ENCODE measurements at regions not wholly inside any gene's neighbourhood (a gene's known extent, or its start where the extent isn't known, plus 50 kb on each side); places are given as distances from the start of the nearest gene placed in this dataset.

GRCh38 chr17:53475002-53475401 lies 347.7 kb upstream of the KIF2B start (continued):
- TF ChIP-seq SMC3 (IDR thresholded peaks at IDR 0.05; ENCODE audit: low read depth, low read length) (no peak), EZH2phosphoT487 (IDR thresholded peaks at IDR 0.05; ENCODE audit: borderline replicate concordance, low read depth) (no peak)

- Histone ChIP-seq H3K27ac (ENCODE audit: low read depth in 2 of 2, low read length in 1 of 2) (no peak overlapping the region), H3K4me3 (ENCODE audit: low read depth in 2 of 2, low read length in 1 of 2) (no peak overlapping the region), H4K20me1 (ENCODE audit: insufficient read depth) (no peaks in the 10 kb centered on the region), H2AFZ (ENCODE audit: low read depth) (no peak overlapping the region), H3K4me2 (no peak overlapping the region), H3F3A (replicated peaks; ENCODE audit: insufficient read depth) (no peaks in the 10 kb centered on the region), H3K9ac (no peak overlapping the region), H3K36me3 (replicated peaks in 1 of 2; ENCODE audit: control insufficient read depth in 1 of 2, insufficient read depth in 2 of 2, low read length in 1 of 2) (no peaks in the 10 kb centered on the region), H3K9me3 (no peaks in the 10 kb centered on the region), H3K9me2 (no peaks in the 10 kb centered on the region; the same call in 1 of the 2 replicates), H3K79me2 (ENCODE audit: insufficient read depth) (no peaks in the 10 kb centered on the region), H3K4me1 (ENCODE audit: control insufficient read depth in 1 of 2, insufficient read depth in 2 of 2, low read depth in 1 of 2, low read length in 1 of 2) (no peaks in the 10 kb centered on the region), H3K27me3 (ENCODE audit: insufficient read depth) (no peaks in the 10 kb centered on the region)
- DNase-seq, result no peak
- POLR2A ChIA-PET, result no interaction called here
- CTCF ChIA-PET, result interaction anchor here (0.6 kb wide), 1 partner anchor 183 kb away, joined by 4 read pairs; no protein-coding TSS in a partner anchor
- 19% methylated on average over 1 of the region's 1 CpG for WGBS (ENCODE audit: low lambda C conversion rate)
- TF ChIP-seq TEAD4 (IDR thresholded peaks at IDR 0.05; ENCODE audit: borderline replicate concordance, insufficient read depth) (no peak), CTCF (IDR thresholded peaks at IDR 0.05) (no peak), RXRA (IDR thresholded peaks at IDR 0.05; ENCODE audit: borderline replicate concordance, low read depth) (no peak), RCOR1 (IDR thresholded peaks at IDR 0.05; ENCODE audit: low read length) (no peak), GABPA (IDR thresholded peaks at IDR 0.05; ENCODE audit: low read depth) (no peak), MEF2A (IDR thresholded peaks at IDR 0.05; ENCODE audit: borderline replicate concordance, low read depth) (no peak), SIN3A (IDR thresholded peaks at IDR 0.05; ENCODE audit: borderline replicate concordance, low read depth, low read length) (no peak), USF1 (IDR thresholded peaks at IDR 0.05; ENCODE audit: borderline replicate concordance, low read depth) (no peak)
Measured at GRCh38 chr17:53472586-53472985, 350.1 kb upstream of the KIF2B start.

- CTCF ChIA-PET, result no interaction called here
- no peak overlapping the region for H3K4me2 ChIP-seq
- no peaks in the 10 kb centered on the region for H3K27me3 ChIP-seq (ENCODE audit: insufficient read depth)
- H3K9me2 ChIP-seq, result no peaks in the 10 kb centered on the region; the same call in 1 of the 2 replicates
- H3F3A ChIP-seq (replicated peaks; ENCODE audit: insufficient read depth), result no peaks in the 10 kb centered on the region
- POLR2A ChIA-PET, result no interaction called here
- no peak for DNase-seq
- no peaks in the 10 kb centered on the region for H3K4me1 ChIP-seq (ENCODE audit: control insufficient read depth in 1 of 2, insufficient read depth in 2 of 2, low read depth in 1 of 2, low read length in 1 of 2)
- no peak for TF ChIP-seq CHD2 (IDR thresholded peaks at IDR 0.05; ENCODE audit: low read length, partially characterized antibody)
- TF ChIP-seq MEF2A (IDR thresholded peaks at IDR 0.05; ENCODE audit: borderline replicate concordance, low read depth), result no peak
- no peak overlapping the region for H2AFZ ChIP-seq (ENCODE audit: low read depth)
- no peaks in the 10 kb centered on the region for H3K9me3 ChIP-seq
- no peaks in the 10 kb centered on the region for H3K36me3 ChIP-seq (replicated peaks in 1 of 2; ENCODE audit: control insufficient read depth in 1 of 2, insufficient read depth in 2 of 2, low read length in 1 of 2)
- WGBS (ENCODE audit: low lambda C conversion rate), result 60% methylated on average over 7 of the region's 7 CpGs
- no peak overlapping the region for H3K4me3 ChIP-seq (ENCODE audit: low read depth in 2 of 2, low read length in 1 of 2)
- H3K79me2 ChIP-seq (ENCODE audit: insufficient read depth), result no peaks in the 10 kb centered on the region
- H4K20me1 ChIP-seq (ENCODE audit: insufficient read depth), result no peaks in the 10 kb centered on the region
- H3K9ac ChIP-seq, result no peak overlapping the region
- no peak overlapping the region for H3K27ac ChIP-seq (ENCODE audit: low read depth in 2 of 2, low read length in 1 of 2)
Measured at GRCh38 chr17:53471514-53471913, 351.2 kb upstream of the KIF2B start.
